Esophagus muscularis mucosa (tissue), 3 donors: ENCODE measurements at regions not wholly inside any gene's neighbourhood (a gene's known extent, or its start where the extent isn't known, plus 50 kb on each side); places are given as distances from the start of the nearest gene placed in this dataset.

ENCODE experiments used
- CTCF ChIP-seq, 3 experiments: fragments of 200-600 bp in 2 of 3; fragments of 450-650 bp in 1 of 3; sonication (generic) in 2 of 3; IDR thresholded peaks; one replicate each; pipeline ENCODE4 v1.5.1; 2017 to 2019; ENCODE audit warnings: antibody characterized with exemption in 3 of 3, mild to moderate bottlenecking in 2 of 3, moderate library complexity in 1 of 3
- POLR2A ChIP-seq: fragments of 450-650 bp; IDR thresholded peaks from one replicate; pipeline ENCODE4 v1.6.1; 2017; ENCODE audit warnings: antibody characterized with exemption, moderate library complexity, mild to moderate bottlenecking, low read depth

- TF ChIP-seq POLR2A (no peak), CTCF (IDR thresholded peaks at IDR 0.05) (no peak)
Measured at GRCh38 chr21:29436650-29437049, 137.9 kb downstream of the BACH1 start.
